VCaP (cell line): ENCODE measurements at regions not wholly inside any gene's neighbourhood (a gene's known extent, or its start where the extent isn't known, plus 50 kb on each side); places are given as distances from the start of the nearest gene placed in this dataset.
A peak's percentile ranks its signal among the peaks of the same experiment; 100 is the strongest.

ENCODE experiments used
- H3K27ac ChIP-seq: fragments of 450-650 bp; 2 replicates; pipeline ENCODE4 v1.5.1; 2017
- CTCF ChIP-seq: fragments of 450-650 bp; conservative IDR thresholded peaks from 2 replicates; pipeline ENCODE4 v1.5.1; 2017; ENCODE audit warnings: mild to moderate bottlenecking, moderate library complexity

GRCh38 chr2:204023088-204023487 is 86.5 kb downstream of the ICOS start:
- H3K27ac ChIP-seq, result no peak overlapping the region
- TF ChIP-seq CTCF, result no peak

GRCh38 chr2:204024503-204024902 is 87.9 kb downstream of the ICOS start:
- peak; percentile 92 for TF ChIP-seq CTCF

GRCh38 chr2:204024906-204025475 is 88.4 kb downstream of the ICOS start:
- H3K27ac ChIP-seq, result peak overlapping the region; percentile 42
- TF ChIP-seq CTCF, result peak; percentile 40

More at GRCh38 chr2:204024503-204024902, 87.9 kb downstream of the ICOS start:
- H3K27ac ChIP-seq, result peak overlapping the region; percentile 42

- H3K27ac ChIP-seq, result no peak overlapping the region
- TF ChIP-seq CTCF, result peak; percentile 14; the same call in 1 of the 2 replicates
Observed at GRCh38 chr2:204026294-204026693, 89.7 kb downstream of the ICOS start.

- no peak for TF ChIP-seq CTCF
Observed at GRCh38 chr2:204027091-204027490, 90.5 kb downstream of the ICOS start.

GRCh38 chr2:204030322-204030721 is 93.8 kb downstream of the ICOS start:
- TF ChIP-seq CTCF, result no peak
- H3K27ac ChIP-seq, result no peak overlapping the region

More at GRCh38 chr2:204027091-204027490, 90.5 kb downstream of the ICOS start:
- no peak overlapping the region for H3K27ac ChIP-seq

- no peak for TF ChIP-seq CTCF
Observed at GRCh38 chr2:204031056-204031455, 94.5 kb downstream of the ICOS start.

More at GRCh38 chr2:204031056-204031455, 94.5 kb downstream of the ICOS start:
- H3K27ac ChIP-seq, result no peak overlapping the region
